ENCODE measurements at regions not wholly inside any gene's neighbourhood (a gene's known extent, or its start where the extent isn't known, plus 50 kb on each side); places are given as distances from the start of the nearest gene placed in this dataset.
"Not testable (repeated sequence)": the region's sequence is repeated elsewhere in the genome, so short reads cannot be mapped to it uniquely, and the experiment has no call there.

- H3K9me3 ChIP-seq; intact Hi-C loops (cut with DNase I); H3K27me3 ChIP-seq; H3K36me3 ChIP-seq; DNase-seq: not testable (repeated sequence)
- Histone ChIP-seq H3K4me3 (peak overlapping the region in 6 of 12 donors; percentile 1 to 34 (median 18)), H3K27ac (peak overlapping the region in 10 of 12 donors; percentile 2 to 72 (median 34)), H3K4me1 (peaks cover 0 to 16% (median 0%) of the 10 kb centered on the region in 12 donors)
- TF ChIP-seq CTCF (IDR thresholded peaks at IDR 0.05): peak in 3 of 12 donors; percentile 8 to 35 (median 8)
- 38 to 54% (median 40%) methylated on average over 6 of the region's 6 CpGs for WGBS, 4 donors
- peak in 3 of 4 donors; percentile 75 to 86 (median 82) for ATAC-seq
Observed at GRCh38 chr7:76806010-76806409, 178.9 kb upstream of the POMZP3 start.

- Histone ChIP-seq H3K4me1 (peaks cover 0 to 16% (median 0%) of the 10 kb centered on the region in 12 donors), H3K4me3 (peak overlapping the region in 1 of 12 donors; percentile 1), H3K27ac (peak overlapping the region in 5 of 12 donors; percentile 6 to 72 (median 52))
- H3K9me3 ChIP-seq; intact Hi-C loops (cut with DNase I); H3K36me3 ChIP-seq; H3K27me3 ChIP-seq: not testable (repeated sequence)
- ATAC-seq (peak in 1 of 4 donors; percentile 68), DNase-seq (peak in 4 of 5 donors; percentile 21 to 31 (median 25))
- 32 to 51% (median 49%) methylated on average over 1 of the region's 1 CpG for WGBS, 4 donors
Observed at GRCh38 chr7:76805262-76805661, 178.2 kb upstream of the POMZP3 start.

- H3K4me3 ChIP-seq; H3K9me3 ChIP-seq; intact Hi-C loops (cut with DNase I); H3K27me3 ChIP-seq; H3K4me1 ChIP-seq; H3K27ac ChIP-seq; DNase-seq; H3K36me3 ChIP-seq: not testable (repeated sequence)
- WGBS, 4 donors: 32 to 70% (median 51%) methylated on average over 1 of the region's 1 CpG
- ATAC-seq: peak in 1 of 4 donors; percentile 33
Observed at GRCh38 chr7:76797639-76798038, 170.6 kb upstream of the POMZP3 start.

GRCh38 chr7:76780693-76781092 is 153.6 kb upstream of the POMZP3 start:
- ATAC-seq; H3K36me3 ChIP-seq; H3K4me1 ChIP-seq; DNase-seq; H3K27me3 ChIP-seq; H3K4me3 ChIP-seq; intact Hi-C loops (cut with DNase I); H3K27ac ChIP-seq; H3K9me3 ChIP-seq: not testable (repeated sequence)

GRCh38 chr7:76774279-76774678 is 147.2 kb upstream of the POMZP3 start:
- WGBS, 4 donors: 51 to 70% (median 62%) methylated on average over 2 of the region's 2 CpGs
- H3K27ac ChIP-seq; DNase-seq; ATAC-seq; H3K4me1 ChIP-seq; H3K4me3 ChIP-seq; intact Hi-C loops (cut with DNase I); H3K36me3 ChIP-seq; H3K27me3 ChIP-seq; H3K9me3 ChIP-seq: not testable (repeated sequence)
- TF ChIP-seq CTCF (IDR thresholded peaks at IDR 0.05): peak in 9 of 12 donors; percentile 10 to 51 (median 36)

GRCh38 chr7:76771980-76772379 is 144.9 kb upstream of the POMZP3 start:
- peaks cover 0 to 10% (median 0%) of the 10 kb centered on the region in 12 donors for H3K9me3 ChIP-seq
- ATAC-seq; H3K27me3 ChIP-seq; H3K27ac ChIP-seq; H3K36me3 ChIP-seq; DNase-seq; H3K4me3 ChIP-seq; intact Hi-C loops (cut with DNase I); H3K4me1 ChIP-seq: not testable (repeated sequence)
- WGBS, 4 donors: 58 to 74% (median 68%) methylated on average over 1 of the region's 1 CpG

GRCh38 chr7:76763977-76764376 is 136.9 kb upstream of the POMZP3 start:
- WGBS, 4 donors: 77 to 100% (median 90%) methylated on average over 2 to 3 of the region's 3 CpGs
- H3K4me3 ChIP-seq; H3K36me3 ChIP-seq; intact Hi-C loops (cut with DNase I); H3K27ac ChIP-seq; ATAC-seq; H3K27me3 ChIP-seq; H3K4me1 ChIP-seq; DNase-seq: not testable (repeated sequence)
- H3K9me3 ChIP-seq: peaks cover 0 to 17% (median 0%) of the 10 kb centered on the region in 12 donors

GRCh38 chr7:76760546-76761220 is 133.6 kb upstream of the POMZP3 start:
- H3K27ac ChIP-seq; H3K27me3 ChIP-seq; intact Hi-C loops (cut with DNase I); H3K9me3 ChIP-seq; H3K4me1 ChIP-seq; H3K36me3 ChIP-seq; ATAC-seq; H3K4me3 ChIP-seq; DNase-seq: not testable (repeated sequence)

- DNase-seq; intact Hi-C loops (cut with DNase I); H3K9me3 ChIP-seq; H3K36me3 ChIP-seq; ATAC-seq; H3K4me3 ChIP-seq; H3K27me3 ChIP-seq; H3K4me1 ChIP-seq; H3K27ac ChIP-seq: not testable (repeated sequence)
- WGBS, 4 donors: 51 to 61% (median 56%) methylated on average over 4 of the region's 4 CpGs
Observed at GRCh38 chr7:76739538-76739937, 112.5 kb upstream of the POMZP3 start.

Measured in heart left ventricle (tissue), 16 donors.